ENCODE measurements at regions not wholly inside any gene's neighbourhood (a gene's known extent, or its start where the extent isn't known, plus 50 kb on each side); places are given as distances from the start of the nearest gene placed in this dataset.

DNA sequence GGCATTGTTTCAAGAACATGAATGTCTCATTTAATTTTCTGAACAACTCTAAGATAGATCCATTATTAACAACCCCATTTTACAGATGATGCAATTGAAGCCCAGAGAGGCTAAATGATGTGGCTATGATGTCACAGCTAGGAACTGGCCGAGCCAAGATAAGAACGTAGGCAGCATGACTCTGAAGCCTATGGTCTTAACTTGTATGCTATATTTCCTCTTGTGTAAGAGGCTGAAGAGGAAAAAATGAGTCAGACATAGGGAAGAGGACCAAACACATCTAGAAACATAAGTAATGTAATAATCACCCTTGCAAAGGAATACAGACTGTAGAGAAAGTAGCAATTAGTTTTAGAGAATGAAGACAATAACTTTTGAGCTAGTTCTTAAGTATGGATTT lies 416.8 kb downstream of the FIGN start:
- Histone ChIP-seq H3K79me2 (ENCODE audit: low read length) (no peaks in the 10 kb centered on the region), H3K36me3 (ENCODE audit: low read depth, low read length) (no peaks in the 10 kb centered on the region), H3F3A (ENCODE audit: low read length, unreplicated experiment) (no peaks in the 10 kb centered on the region), H3K4me1 (ENCODE audit: insufficient read depth, low read length) (no peaks in the 10 kb centered on the region), H3K4me3 (ENCODE audit: low read length) (no peak overlapping the region), H3K4me2 (ENCODE audit: low read length) (no peak overlapping the region), H3K9me3 (ENCODE audit: low read length) (no peaks in the 10 kb centered on the region), H3K9ac (ENCODE audit: low read length) (no peak overlapping the region), H4K20me1 (ENCODE audit: low read length) (no peaks in the 10 kb centered on the region), H3K27ac (ENCODE audit: low read length) (no peak overlapping the region), H3K27me3 (ENCODE audit: low read length) (peaks cover 8% of the 10 kb centered on the region), H3K9me2 (replicated peaks; ENCODE audit: low read length) (no peaks in the 10 kb centered on the region), H2AFZ (ENCODE audit: low read length) (no peak overlapping the region)
- CTCF ChIA-PET: no interaction called here
- POLR2A ChIA-PET (ENCODE audit: unreplicated experiment): no interaction called here
- ATAC-seq (no peak), DNase-seq (peak; percentile 10)
- intact Hi-C loops (cut with micrococcal nuclease): no loop called here
- TF ChIP-seq EZH2phosphoT487 (IDR thresholded peaks at IDR 0.05; ENCODE audit: borderline replicate concordance, low read length): no peak
- TF ChIP-seq EZH2 (IDR thresholded peaks at IDR 0.05; ENCODE audit: low read length, unreplicated experiment): no peak
- TF ChIP-seq, protein P1, sequence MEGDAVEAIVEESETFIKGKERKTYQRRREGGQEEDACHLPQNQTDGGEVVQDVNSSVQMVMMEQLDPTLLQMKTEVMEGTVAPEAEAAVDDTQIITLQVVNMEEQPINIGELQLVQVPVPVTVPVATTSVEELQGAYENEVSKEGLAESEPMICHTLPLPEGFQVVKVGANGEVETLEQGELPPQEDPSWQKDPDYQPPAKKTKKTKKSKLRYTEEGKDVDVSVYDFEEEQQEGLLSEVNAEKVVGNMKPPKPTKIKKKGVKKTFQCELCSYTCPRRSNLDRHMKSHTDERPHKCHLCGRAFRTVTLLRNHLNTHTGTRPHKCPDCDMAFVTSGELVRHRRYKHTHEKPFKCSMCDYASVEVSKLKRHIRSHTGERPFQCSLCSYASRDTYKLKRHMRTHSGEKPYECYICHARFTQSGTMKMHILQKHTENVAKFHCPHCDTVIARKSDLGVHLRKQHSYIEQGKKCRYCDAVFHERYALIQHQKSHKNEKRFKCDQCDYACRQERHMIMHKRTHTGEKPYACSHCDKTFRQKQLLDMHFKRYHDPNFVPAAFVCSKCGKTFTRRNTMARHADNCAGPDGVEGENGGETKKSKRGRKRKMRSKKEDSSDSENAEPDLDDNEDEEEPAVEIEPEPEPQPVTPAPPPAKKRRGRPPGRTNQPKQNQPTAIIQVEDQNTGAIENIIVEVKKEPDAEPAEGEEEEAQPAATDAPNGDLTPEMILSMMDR (conservative IDR thresholded peaks at IDR 0.05; ENCODE audit: low read depth, low read length): no peak
- no TSS peak for BruUV-seq (replicated peaks)

DNA sequence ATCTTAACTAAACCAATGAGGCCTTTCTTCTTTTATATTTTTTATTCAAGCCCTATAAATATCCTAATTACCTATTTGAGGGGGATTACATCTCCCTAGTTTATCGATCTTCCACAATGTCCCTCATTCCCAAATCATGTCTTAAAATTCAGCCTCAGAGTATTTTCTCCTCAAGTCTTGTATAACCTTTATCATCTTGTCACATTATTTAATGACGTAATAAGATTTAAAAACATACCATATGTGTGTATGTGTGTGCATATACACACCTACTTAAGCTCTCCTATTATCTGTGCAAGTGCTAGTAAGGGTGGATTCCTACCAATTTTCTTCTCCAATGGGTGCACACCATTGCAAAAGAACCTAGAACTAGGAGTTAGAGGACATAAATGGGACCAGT lies 421.1 kb downstream of the FIGN start:
- BruUV-seq (replicated peaks): no TSS peak
- ATAC-seq: no peak

GRCh38 chr2:163312713-163313112 lies 423.1 kb downstream of the FIGN start:
- Histone ChIP-seq H3F3A (ENCODE audit: low read length, unreplicated experiment) (no peaks in the 10 kb centered on the region), H3K36me3 (ENCODE audit: low read depth, low read length) (no peaks in the 10 kb centered on the region), H3K9me3 (ENCODE audit: low read length) (no peaks in the 10 kb centered on the region), H3K4me1 (ENCODE audit: insufficient read depth, low read length) (no peaks in the 10 kb centered on the region), H2AFZ (ENCODE audit: low read length) (no peak overlapping the region), H3K79me2 (ENCODE audit: low read length) (no peaks in the 10 kb centered on the region), H3K4me3 (ENCODE audit: low read length) (no peak overlapping the region), H3K9me2 (replicated peaks; ENCODE audit: low read length) (no peaks in the 10 kb centered on the region), H4K20me1 (ENCODE audit: low read length) (no peaks in the 10 kb centered on the region), H3K9ac (ENCODE audit: low read length) (no peak overlapping the region), H3K27ac (ENCODE audit: low read length) (no peak overlapping the region), H3K27me3 (ENCODE audit: low read length) (no peaks in the 10 kb centered on the region), H3K4me2 (ENCODE audit: low read length) (no peak overlapping the region)
- no peak for DNase-seq
- intact Hi-C loops (cut with micrococcal nuclease): no loop called here
- no TSS peak for BruUV-seq (replicated peaks)
- POLR2A ChIA-PET (ENCODE audit: unreplicated experiment): no interaction called here
- CTCF ChIA-PET: no interaction called here
- no peak for ATAC-seq
- TF ChIP-seq, protein P1 (conservative IDR thresholded peaks at IDR 0.05; ENCODE audit: low read depth, low read length): no peak
- TF ChIP-seq EZH2 (IDR thresholded peaks at IDR 0.05; ENCODE audit: low read length, unreplicated experiment) (no peak), EZH2phosphoT487 (IDR thresholded peaks at IDR 0.05; ENCODE audit: borderline replicate concordance, low read length) (no peak)

More for the DNA sequence above, 421.1 kb downstream of the FIGN start:
- Histone ChIP-seq H3K36me3 (ENCODE audit: low read depth, low read length) (no peaks in the 10 kb centered on the region), H3K9me2 (replicated peaks; ENCODE audit: low read length) (no peaks in the 10 kb centered on the region), H3K4me3 (ENCODE audit: low read length) (no peak overlapping the region), H4K20me1 (ENCODE audit: low read length) (no peaks in the 10 kb centered on the region), H3K4me1 (ENCODE audit: insufficient read depth, low read length) (no peaks in the 10 kb centered on the region), H3K9me3 (ENCODE audit: low read length) (no peaks in the 10 kb centered on the region), H3K79me2 (ENCODE audit: low read length) (no peaks in the 10 kb centered on the region), H3K27me3 (ENCODE audit: low read length) (no peaks in the 10 kb centered on the region), H3K9ac (ENCODE audit: low read length) (no peak overlapping the region), H3F3A (ENCODE audit: low read length, unreplicated experiment) (no peaks in the 10 kb centered on the region), H3K4me2 (ENCODE audit: low read length) (no peak overlapping the region), H3K27ac (ENCODE audit: low read length) (no peak overlapping the region), H2AFZ (ENCODE audit: low read length) (no peak overlapping the region)
- no peak for TF ChIP-seq EZH2phosphoT487 (IDR thresholded peaks at IDR 0.05; ENCODE audit: borderline replicate concordance, low read length)
- TF ChIP-seq, protein P1 (conservative IDR thresholded peaks at IDR 0.05; ENCODE audit: low read depth, low read length): no peak
- no peak for TF ChIP-seq EZH2 (IDR thresholded peaks at IDR 0.05; ENCODE audit: low read length, unreplicated experiment)
- intact Hi-C loops (cut with micrococcal nuclease): no loop called here
- DNase-seq: no peak
- POLR2A ChIA-PET (ENCODE audit: unreplicated experiment): no interaction called here
- CTCF ChIA-PET: no interaction called here

Measured in PC-3 (cell line).